ENCODE measurements at regions not wholly inside any gene's neighbourhood (a gene's known extent, or its start where the extent isn't known, plus 50 kb on each side); places are given as distances from the start of the nearest gene placed in this dataset.
"Not testable (repeated sequence)": the region's sequence is repeated elsewhere in the genome, so short reads cannot be mapped to it uniquely, and the experiment has no call there.

- DNase-seq (ENCODE audit: low spot score): no peak
These were observed 496.7 kb downstream of the EBF1 start for GRCh38 chr5:158602981-158603380.

GRCh38 chr5:158601118-158601517 lies 498.6 kb downstream of the EBF1 start:
- DNase-seq (ENCODE audit: low spot score): no peak

- no peak for DNase-seq (ENCODE audit: low spot score)
These were observed 499.0 kb downstream of the EBF1 start for GRCh38 chr5:158600679-158601078.

GRCh38 chr5:158599157-158599556 lies 500.6 kb downstream of the EBF1 start:
- no peak for DNase-seq (ENCODE audit: low spot score)

GRCh38 chr5:158594595-158595242 lies 505.0 kb downstream of the EBF1 start:
- DNase-seq (ENCODE audit: low spot score): no peak

DNA sequence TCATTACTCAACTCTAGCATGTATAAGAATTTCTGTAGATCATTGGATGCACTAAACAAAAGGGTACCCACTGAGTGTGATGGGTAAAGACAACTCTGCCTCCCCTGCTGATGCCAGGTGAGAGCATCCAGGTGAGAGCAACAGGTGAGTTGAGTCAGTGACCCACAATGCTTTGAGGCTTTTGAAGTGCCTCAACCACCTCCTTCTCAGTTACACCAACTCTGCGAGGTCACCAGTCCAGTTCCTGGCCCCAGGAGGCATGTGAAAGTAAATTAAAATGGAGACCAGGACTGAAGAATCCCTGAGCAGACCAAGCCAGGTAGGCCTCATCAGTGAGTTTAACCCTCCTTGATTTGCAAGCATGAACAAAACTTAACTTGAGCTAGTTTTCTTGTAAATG lies 505.8 kb downstream of the EBF1 start:
- no peak for DNase-seq (ENCODE audit: low spot score)

DNA sequence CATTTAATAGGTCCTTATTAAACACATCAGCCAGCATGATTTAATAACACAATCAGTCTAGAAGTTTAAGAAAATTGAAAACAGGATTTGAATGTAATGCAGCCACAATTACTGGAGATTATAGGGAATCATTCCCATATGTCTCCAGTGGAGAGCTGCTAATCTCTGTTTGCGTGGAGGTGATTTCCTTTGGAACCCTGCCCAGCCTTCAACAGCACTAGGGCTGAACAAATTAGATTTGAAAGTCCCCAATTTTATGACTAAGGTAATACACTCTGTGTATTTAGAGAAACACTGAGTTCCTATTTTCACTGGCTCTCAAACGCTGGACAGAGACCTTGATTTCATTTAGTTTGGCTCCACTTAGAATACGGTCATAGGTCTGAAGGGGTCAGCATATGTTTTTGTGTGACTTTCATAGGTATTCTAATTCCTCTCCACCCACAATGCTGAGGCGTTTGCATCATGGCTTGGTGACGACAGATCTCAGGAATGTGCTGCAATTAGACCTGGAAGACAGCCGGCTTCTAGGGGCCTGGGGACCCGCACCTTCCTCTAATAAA lies 508.3 kb downstream of the EBF1 start:
- no peak for DNase-seq (ENCODE audit: low spot score)

GRCh38 chr5:158590746-158591300 lies 508.9 kb downstream of the EBF1 start:
- no peak for DNase-seq (ENCODE audit: low spot score)

DNA sequence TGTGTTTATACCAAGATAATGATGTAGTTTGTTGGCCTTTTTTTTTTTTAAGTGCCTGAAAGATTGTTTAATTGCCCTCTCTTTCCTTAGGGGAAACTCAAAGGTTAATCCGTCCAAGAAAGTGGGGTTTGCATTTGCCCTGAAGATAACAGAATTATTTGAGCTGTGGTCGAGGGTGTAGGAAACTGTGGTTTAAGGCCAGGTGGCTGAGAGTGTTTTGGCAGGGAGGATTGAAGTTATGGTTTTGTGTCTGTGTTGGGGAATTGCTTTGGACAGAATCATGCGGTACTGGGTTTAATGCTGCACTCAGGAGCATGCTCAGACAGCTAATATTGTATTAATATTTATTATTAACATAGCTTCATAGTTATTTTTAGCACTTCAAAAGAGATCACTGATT lies 509.8 kb downstream of the EBF1 start:
- no peak for DNase-seq (ENCODE audit: low spot score)

DNA sequence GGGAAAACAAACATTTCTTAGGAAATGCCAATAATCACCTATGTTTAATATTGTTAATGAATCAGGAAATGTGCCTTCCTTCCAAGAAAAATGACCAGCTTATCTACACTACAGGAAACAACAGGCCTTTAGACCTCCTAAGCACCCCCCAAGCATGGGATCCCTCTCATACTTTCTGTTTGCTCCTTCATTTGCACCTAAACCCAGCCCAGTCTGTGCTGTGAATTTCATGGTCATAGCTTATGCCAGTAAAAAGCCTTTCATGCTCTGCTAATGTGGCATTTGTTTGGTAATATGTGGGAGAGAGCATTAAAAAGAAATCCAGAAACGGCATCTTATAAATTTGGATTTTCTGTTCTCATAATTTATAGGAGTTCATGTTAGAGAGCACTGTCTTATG lies 511.1 kb downstream of the EBF1 start:
- DNase-seq (ENCODE audit: low spot score): no peak

GRCh38 chr5:158586054-158586453 lies 513.7 kb downstream of the EBF1 start:
- DNase-seq (ENCODE audit: low spot score): no peak

GRCh38 chr5:158582669-158583068 lies 517.0 kb downstream of the EBF1 start:
- DNase-seq (ENCODE audit: low spot score): not testable (repeated sequence)

DNA sequence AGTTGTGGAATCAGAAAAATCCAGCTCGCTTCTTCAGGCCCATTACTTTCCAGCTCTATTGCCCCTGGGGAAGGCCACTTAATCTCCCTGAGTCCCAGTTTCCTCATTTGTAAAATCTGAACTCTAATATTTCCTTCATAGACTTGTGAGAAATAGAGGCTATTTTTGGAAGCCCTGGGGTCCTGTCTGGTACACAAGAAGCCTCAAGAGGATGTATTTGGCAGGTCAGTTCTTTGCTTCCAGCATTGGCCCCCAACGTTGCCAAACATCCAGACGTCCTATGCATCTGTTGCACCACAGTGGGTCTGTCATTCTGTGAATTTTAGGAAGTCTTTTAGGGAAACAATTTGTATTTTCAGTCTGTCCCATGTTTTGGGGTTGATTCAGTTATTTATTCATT lies 525.9 kb downstream of the EBF1 start:
- DNase-seq (ENCODE audit: low spot score): no peak

DNA sequence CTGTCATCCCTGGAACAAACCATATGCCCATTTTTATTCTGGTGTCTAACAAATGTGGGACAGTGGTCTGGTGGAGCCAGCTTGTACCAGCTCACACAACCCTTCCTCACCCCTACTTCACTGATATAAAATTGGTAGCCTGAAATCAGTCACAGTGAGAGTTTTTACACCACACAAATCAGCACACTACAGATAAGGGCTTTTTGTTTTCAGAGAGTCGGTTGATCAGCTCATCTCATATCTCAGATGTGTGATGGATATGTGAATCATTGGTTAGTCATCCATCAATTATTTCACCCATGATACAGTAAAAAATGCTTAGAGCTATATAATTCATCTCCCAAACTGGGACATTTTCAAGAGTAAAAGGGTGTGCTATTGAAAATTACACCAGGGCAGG lies 529.2 kb downstream of the EBF1 start:
- no peak for DNase-seq (ENCODE audit: low spot score)

DNA sequence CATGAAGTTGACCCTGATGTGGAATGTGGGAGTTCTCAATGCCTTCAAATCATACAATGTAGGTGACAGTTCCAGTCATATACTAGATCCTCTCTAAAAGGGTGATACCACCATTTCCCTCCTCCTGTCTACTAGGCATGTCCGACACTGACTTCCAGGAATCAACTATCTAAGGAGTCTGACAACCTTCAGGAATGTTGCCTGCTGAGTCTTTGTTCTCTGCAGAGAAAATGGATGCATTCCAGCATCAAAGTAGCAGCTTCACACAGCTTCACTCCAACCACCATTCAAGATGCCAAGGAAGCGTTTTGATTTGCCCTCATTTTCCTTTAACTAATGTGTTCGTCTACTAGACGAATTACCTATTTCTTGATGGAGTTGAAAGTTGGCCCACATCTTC lies 530.2 kb downstream of the EBF1 start:
- DNase-seq (ENCODE audit: low spot score): no peak

- no peak for DNase-seq (ENCODE audit: low spot score)
These were observed 534.5 kb downstream of the EBF1 start for GRCh38 chr5:158565017-158565789.

GRCh38 chr5:158563760-158564390 lies 535.8 kb downstream of the EBF1 start:
- DNase-seq (ENCODE audit: low spot score): no peak

GRCh38 chr5:158561562-158562190 lies 538.0 kb downstream of the EBF1 start:
- DNase-seq (ENCODE audit: low spot score): no peak

DNA sequence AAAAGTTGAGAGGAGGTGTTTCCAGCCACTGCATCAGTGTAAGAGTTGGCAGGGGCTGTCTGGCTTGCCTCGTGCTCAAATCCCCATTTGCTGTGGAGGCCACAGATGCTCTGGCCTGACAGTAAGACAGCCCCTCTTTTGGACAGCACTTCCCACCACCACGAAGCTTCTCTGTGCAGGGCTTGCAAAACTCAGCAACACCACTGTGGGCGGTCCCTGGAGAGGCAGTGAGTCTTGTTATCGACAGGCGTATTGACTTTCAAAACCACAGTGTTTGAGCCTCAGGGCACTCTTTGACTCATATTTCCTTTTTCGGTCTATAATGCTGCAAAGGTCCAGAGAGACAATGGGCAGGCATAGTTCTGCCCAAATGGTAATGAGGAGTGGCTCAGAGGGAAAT lies 539.5 kb downstream of the EBF1 start:
- DNase-seq (ENCODE audit: low spot score): no peak

- no peak for DNase-seq (ENCODE audit: low spot score)
These were observed 540.1 kb downstream of the EBF1 start for GRCh38 chr5:158559643-158560042.

GRCh38 chr5:158559066-158559465 lies 540.6 kb downstream of the EBF1 start:
- no peak for DNase-seq (ENCODE audit: low spot score)

- DNase-seq (ENCODE audit: low spot score): no peak
These were observed 545.8 kb downstream of the EBF1 start for GRCh38 chr5:158553962-158554336.

Measured in left forelimb (tissue), 1 donor.